NCI-H2081 (cell line): ENCODE measurements at regions not wholly inside any gene's neighbourhood (a gene's known extent, or its start where the extent isn't known, plus 50 kb on each side); places are given as distances from the start of the nearest gene placed in this dataset.

Experiments used
- DNase-seq, 2 experiments: peaks; one replicate each; lab custom pipeline; 2025; lab: John Stamatoyannopoulos, UW

GRCh38 chr2:52934920-52935640, 832.5 kb upstream of the CHAC2 start:
- DNase-seq = no peak

GRCh38 chr2:52934323-52934898, 833.2 kb upstream of the CHAC2 start:
- no peak for DNase-seq

GRCh38 chr2:52933878-52934277, 833.7 kb upstream of the CHAC2 start:
- no peak for DNase-seq

GRCh38 chr2:52931660-52932059, 835.9 kb upstream of the CHAC2 start:
- DNase-seq = no peak

- DNase-seq = no peak
These were observed 838.2 kb upstream of the CHAC2 start for GRCh38 chr2:52929412-52929811.

GRCh38 chr2:52919673-52920072, 847.9 kb upstream of the CHAC2 start:
- no peak for DNase-seq

GRCh38 chr2:52918551-52918950, 849.1 kb upstream of the CHAC2 start:
- DNase-seq = no peak

- DNase-seq = no peak
These were observed 850.6 kb upstream of the CHAC2 start for GRCh38 chr2:52916981-52917380.

- DNase-seq = no peak
These were observed 863.2 kb upstream of the CHAC2 start for GRCh38 chr2:52904355-52904891.

GRCh38 chr2:52897511-52898044, 870.0 kb upstream of the CHAC2 start:
- no peak for DNase-seq

- DNase-seq = no peak
These were observed 871.8 kb upstream of the CHAC2 start for GRCh38 chr2:52895726-52896340.

GRCh38 chr2:52886556-52886955, 881.0 kb upstream of the CHAC2 start:
- DNase-seq = no peak

- no peak for DNase-seq
These were observed 882.7 kb upstream of the CHAC2 start for GRCh38 chr2:52884761-52885352.

- no peak for DNase-seq
These were observed 884.6 kb upstream of the CHAC2 start for GRCh38 chr2:52882974-52883373.

GRCh38 chr2:52881606-52882005, 886.0 kb upstream of the CHAC2 start:
- no peak for DNase-seq

GRCh38 chr2:52880872-52881271, 886.7 kb upstream of the CHAC2 start:
- DNase-seq = no peak

GRCh38 chr2:52879561-52879960, 888.0 kb upstream of the CHAC2 start:
- no peak for DNase-seq

- DNase-seq = no peak
These were observed 889.9 kb upstream of the CHAC2 start for GRCh38 chr2:52877703-52878102.

- DNase-seq = no peak
These were observed 893.0 kb upstream of the CHAC2 start for GRCh38 chr2:52874466-52875106.

GRCh38 chr2:52862801-52863200, 904.8 kb upstream of the CHAC2 start:
- DNase-seq = no peak

- no peak for DNase-seq
These were observed 906.0 kb upstream of the CHAC2 start for GRCh38 chr2:52861596-52861995.

GRCh38 chr2:52859065-52859464, 908.5 kb upstream of the CHAC2 start:
- no peak for DNase-seq
